NK-92 treated with Interleukin-12 subunit alpha and Interleukin-12 subunit beta, amount 100 ng/mL, for 24 hours (cell line): ENCODE measurements at regions not wholly inside any gene's neighbourhood (a gene's known extent, or its start where the extent isn't known, plus 50 kb on each side); places are given as distances from the start of the nearest gene placed in this dataset.
"Not testable (repeated sequence)": the region's sequence is repeated elsewhere in the genome, so short reads cannot be mapped to it uniquely, and the experiment has no call there.

Experiments
- DNase-seq: peaks from one replicate; lab custom pipeline; 2025; lab: John Stamatoyannopoulos, UW

- no peak for DNase-seq
Measured at GRCh38 chr16:10314317-10314716, 71.5 kb upstream of the ATF7IP2 start.

DNA sequence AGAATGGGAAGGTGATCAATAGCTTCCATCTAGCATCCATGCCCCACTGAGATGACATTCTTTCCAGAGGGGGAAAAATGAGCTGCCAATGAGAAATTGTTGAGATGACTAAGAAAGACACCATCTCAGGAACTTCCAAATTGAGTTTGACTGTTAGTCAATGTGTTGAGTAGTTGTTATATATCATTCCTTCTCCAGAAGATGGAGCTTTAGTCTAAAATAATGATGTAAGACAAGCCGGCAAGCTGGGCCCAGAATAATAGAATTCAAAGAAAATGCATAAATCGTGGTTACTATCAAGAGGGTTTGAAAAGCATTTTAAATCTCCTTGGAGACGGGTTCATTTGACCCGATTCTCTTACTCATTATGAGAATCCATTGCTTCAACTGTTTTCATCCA, 71.0 kb upstream of the ATF7IP2 start:
- DNase-seq = no peak

- no peak for DNase-seq
Measured at GRCh38 chr16:10317425-10318001, 68.3 kb upstream of the ATF7IP2 start.

- no peak for DNase-seq
Measured at GRCh38 chr16:10318798-10319500, 66.9 kb upstream of the ATF7IP2 start.

GRCh38 chr16:10321407-10322387, 64.2 kb upstream of the ATF7IP2 start:
- no peak for DNase-seq

DNA sequence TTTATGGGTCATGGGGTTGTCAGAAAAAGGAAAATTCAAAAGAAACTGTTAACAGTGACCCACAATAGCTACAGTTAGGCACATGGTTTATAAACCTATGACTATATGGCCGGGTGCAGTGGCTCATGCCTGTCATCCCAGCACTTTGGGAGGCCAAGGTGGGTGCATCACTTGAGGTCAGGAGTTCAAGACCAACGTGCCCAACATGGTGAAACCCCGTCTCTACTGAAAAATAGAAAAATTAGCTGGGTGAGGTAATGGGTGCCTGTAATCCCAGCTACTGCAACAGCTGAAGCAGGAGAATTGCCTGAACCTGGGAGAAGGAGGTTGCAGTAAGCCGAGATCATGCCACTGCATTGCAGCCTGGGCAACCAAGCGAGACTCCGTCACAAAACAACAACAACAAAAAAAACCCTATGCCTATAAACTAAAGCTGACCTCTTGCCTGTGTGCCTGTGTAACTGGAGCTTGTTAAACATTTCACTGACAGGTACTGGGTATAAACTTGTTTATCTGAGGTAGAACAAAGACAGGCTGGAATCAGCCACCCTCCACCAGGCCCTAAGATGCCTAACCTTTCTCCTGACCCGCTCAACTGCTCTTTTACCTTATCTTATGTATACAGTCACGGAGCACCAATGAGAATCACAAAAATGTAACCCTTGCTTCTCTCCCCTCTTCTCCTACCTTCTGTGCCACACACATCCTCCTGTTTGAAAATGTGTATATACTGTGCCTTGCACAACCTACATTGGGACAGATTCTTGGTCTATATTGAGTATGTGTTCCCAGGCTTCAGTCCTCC, 62.9 kb upstream of the ATF7IP2 start:
- DNase-seq = no peak

DNA sequence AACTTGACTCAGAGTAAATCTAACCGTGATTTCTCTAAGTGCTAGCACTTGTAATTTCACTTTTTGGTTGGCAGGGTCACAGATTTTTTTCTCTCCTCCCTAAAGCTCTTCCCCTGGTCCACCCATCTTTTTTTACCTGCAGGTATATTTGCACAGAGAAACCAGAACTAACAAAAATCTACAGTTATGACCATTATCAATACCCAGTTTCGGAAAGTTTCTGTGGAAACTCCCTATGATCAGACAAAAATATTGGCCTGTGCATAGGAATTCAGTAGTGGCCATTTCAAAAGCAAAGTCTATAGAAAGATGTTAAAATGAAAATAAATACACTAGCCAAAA, 62.4 kb upstream of the ATF7IP2 start:
- DNase-seq = no peak

DNA sequence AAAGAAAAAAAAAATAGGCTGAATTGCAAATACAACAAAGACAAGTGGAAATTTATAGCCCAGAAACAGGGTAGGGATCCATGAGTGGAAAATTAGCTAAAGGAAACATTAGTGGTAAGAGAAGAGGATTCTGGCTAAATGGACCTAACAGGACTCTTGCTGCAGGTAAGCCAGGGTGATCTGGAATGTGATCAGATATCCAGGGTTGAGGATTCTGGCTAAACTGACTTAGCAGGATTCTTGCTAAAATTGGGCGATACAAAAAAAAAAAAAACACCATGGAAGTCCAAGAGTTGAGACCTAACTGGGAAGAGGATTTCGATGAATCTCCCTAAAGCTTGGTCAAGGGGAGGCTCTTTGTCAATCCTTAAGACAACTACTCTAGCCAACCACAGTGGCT, 61.7 kb upstream of the ATF7IP2 start:
- DNase-seq = no peak

- no peak for DNase-seq
Measured at GRCh38 chr16:10325783-10326543, 59.9 kb upstream of the ATF7IP2 start.

DNA sequence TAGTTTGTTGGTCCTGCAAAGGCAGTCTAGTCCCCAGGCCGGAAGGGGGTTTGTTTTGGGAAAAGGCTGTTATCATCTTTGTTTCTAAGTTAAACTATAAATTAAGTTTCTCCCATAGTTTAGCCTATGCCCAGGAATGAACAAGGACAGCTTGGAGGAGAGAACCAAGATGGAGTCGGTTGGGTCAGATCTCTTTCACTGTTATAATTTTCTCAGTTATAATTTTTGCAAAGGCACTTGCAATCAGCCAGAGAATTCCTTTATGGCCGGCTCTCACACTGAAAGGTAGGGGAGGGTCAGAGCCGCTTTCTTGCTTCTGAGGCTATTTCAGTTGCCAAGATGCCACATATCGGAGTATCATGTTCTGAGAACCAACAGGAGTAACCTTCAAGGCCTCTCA, 59.2 kb upstream of the ATF7IP2 start:
- no peak for DNase-seq

GRCh38 chr16:10328291-10328690, 57.6 kb upstream of the ATF7IP2 start:
- not testable (repeated sequence) for DNase-seq

GRCh38 chr16:10332241-10332640, 53.6 kb upstream of the ATF7IP2 start:
- DNase-seq = no peak

GRCh38 chr16:10332775-10333174, 53.1 kb upstream of the ATF7IP2 start:
- no peak for DNase-seq

DNA sequence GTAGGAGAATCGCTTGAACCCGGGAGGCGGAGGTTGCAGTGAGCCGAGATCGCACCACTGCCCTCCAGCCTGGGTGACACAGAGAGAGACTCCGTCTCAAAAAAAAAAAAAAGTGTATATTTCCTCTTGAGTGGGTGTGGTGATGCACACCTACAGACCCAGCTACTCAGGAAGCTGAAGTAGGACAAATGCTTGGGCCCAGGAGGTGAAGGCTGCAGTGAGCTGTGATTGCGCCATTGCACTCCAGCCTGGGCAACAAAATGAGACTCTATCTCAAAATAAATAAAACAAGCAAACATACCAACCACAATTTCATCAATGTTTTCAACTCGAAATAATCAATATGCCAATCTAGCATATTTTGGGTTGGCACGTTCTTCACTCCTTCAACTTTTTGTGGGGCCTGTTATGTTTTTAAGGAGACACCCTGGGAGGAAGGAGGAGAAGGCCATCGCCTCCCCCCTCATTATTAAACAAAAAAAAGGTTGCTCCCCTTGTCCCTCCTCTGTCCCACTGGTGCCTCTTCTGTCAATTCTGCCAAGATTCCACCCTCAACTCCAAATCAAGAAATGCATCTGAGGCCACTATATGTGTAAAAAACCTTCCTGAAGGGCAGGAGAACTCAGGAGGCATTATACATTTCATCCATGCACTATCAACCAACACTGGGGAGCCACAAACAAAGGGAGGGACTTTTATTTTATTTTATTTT, 52.4 kb upstream of the ATF7IP2 start:
- DNase-seq = no peak

DNA sequence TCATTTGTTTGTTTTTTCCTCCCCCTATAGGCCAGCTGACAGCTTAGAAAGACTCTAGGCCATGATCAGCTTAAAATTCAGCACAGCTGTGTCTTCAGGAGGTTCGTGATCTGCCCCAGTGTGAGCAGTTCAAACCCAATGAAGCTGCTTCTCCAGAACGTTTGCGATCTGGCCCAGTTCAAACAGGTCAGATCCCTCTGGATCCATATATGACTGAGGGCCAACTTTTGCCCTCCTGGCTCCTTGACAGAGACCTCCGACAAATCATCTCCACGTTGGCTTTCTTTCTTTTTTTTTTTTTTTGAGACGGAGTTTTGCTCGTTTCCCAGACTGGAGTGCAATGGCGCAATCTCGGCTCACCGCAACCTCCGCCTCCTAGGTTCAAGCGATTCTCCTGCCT, 50.2 kb upstream of the ATF7IP2 start:
- DNase-seq = no peak
